GM23248 (cell line): ENCODE measurements at regions not wholly inside any gene's neighbourhood (a gene's known extent, or its start where the extent isn't known, plus 50 kb on each side); places are given as distances from the start of the nearest gene placed in this dataset.

Experiments
- EZH2 ChIP-seq: fragments of 200-600 bp; sonication (generic); IDR thresholded peaks from 2 replicates; pipeline ENCODE4 v1.6.1; 2018; ENCODE audit warnings: antibody characterized with exemption, mild to moderate bottlenecking; ENCODE audit not compliant: insufficient read depth, poor library complexity, severe bottlenecking
- EZH2phosphoT487 ChIP-seq: fragments of 200-600 bp; sonication (generic); IDR thresholded peaks from 2 replicates; pipeline ENCODE4 v1.6.1; 2018; ENCODE audit warnings: antibody characterized with exemption, moderate library complexity, mild to moderate bottlenecking, low read depth; ENCODE audit not compliant: insufficient read depth

GRCh38 chr3:72445827-72446217, 402.4 kb downstream of the SHQ1 start:
- no peak for TF ChIP-seq EZH2phosphoT487
- TF ChIP-seq EZH2 = no peak
